Common myeloid progenitor, CD34-positive (primary cell): ENCODE measurements at regions not wholly inside any gene's neighbourhood (a gene's known extent, or its start where the extent isn't known, plus 50 kb on each side); places are given as distances from the start of the nearest gene placed in this dataset.

Experiments used
- CTCF ChIA-PET: fragments of 350-600 bp; sonication (Branson Sonifier 250); formaldehyde crosslinking; loops from one replicate; lab custom pipeline; 2021; ENCODE audit warnings: antibody characterized with exemption; lab: Charles Lee
- POLR2A ChIA-PET: fragments of 350-600 bp; sonication (Branson Sonifier 250); formaldehyde crosslinking; loops from one replicate; lab custom pipeline; 2021; ENCODE audit warnings: antibody characterized with exemption; lab: Charles Lee
- DNase-seq, 3 donors: peaks; one replicate each; pipeline versions ENCODE4 v3.0.0 to v3.0.0-alpha.2; 2013
- H3K27ac ChIP-seq, 2 experiments: 1 replicate in 1 of 2; 2 replicates in 1 of 2; pipeline ENCODE4 v1.7.0; 2013; ENCODE audit warnings: inconsistent platforms in 2 of 2, low read length in 2 of 2, mild to moderate bottlenecking in 2 of 2, low read depth in 1 of 2, moderate library complexity in 1 of 2; ENCODE audit not compliant: severe bottlenecking in 2 of 2, insufficient read depth in 1 of 2, poor library complexity in 1 of 2
- H3K27me3 ChIP-seq, 5 experiments: replicated peaks in 2 of 5; 1 replicate in 3 of 5; 2 replicates in 2 of 5; pipeline versions ENCODE4 v1.6.1 to v1.7.0; 2013; ENCODE audit warnings: low read length in 4 of 5, mild to moderate bottlenecking in 2 of 5, moderate library complexity in 2 of 5, inconsistent platforms in 1 of 5; ENCODE audit not compliant: insufficient read depth in 5 of 5, control insufficient read depth in 4 of 5
- H3K36me3 ChIP-seq, 4 experiments: 1 replicate in 2 of 4; 2 replicates in 2 of 4; pipeline versions ENCODE4 v1.6.1 to v1.7.0; 2013; ENCODE audit warnings: low read length in 3 of 4, control low read depth in 1 of 4, mild to moderate bottlenecking in 1 of 4; ENCODE audit not compliant: control insufficient read depth in 4 of 4, insufficient read depth in 4 of 4
- H3K4me1 ChIP-seq, 4 experiments: 1 replicate in 3 of 4; 2 replicates in 1 of 4; pipeline versions ENCODE4 v1.6.1 to v1.7.1; 2013; ENCODE audit warnings: low read length in 3 of 4, mild to moderate bottlenecking in 3 of 4, control low read depth in 1 of 4, inconsistent platforms in 1 of 4, moderate library complexity in 1 of 4; ENCODE audit not compliant: control insufficient read depth in 4 of 4, insufficient read depth in 4 of 4; ENCODE audit errors: control extremely low read depth in 1 of 4
- H3K4me3 ChIP-seq, 7 experiments: 1 replicate in 4 of 7; 2 replicates in 3 of 7; pipeline versions ENCODE4 v1.5.1 to v1.7.0; 2013; ENCODE audit warnings: mild to moderate bottlenecking in 7 of 7, low read length in 6 of 7, moderate library complexity in 6 of 7, inconsistent platforms in 2 of 7, low read depth in 2 of 7, control low read depth in 1 of 7; ENCODE audit not compliant: insufficient read depth in 4 of 7, control insufficient read depth in 1 of 7; ENCODE audit errors: extremely low read depth in 1 of 7
- H3K9me3 ChIP-seq, 5 experiments: 1 replicate in 4 of 5; 2 replicates in 1 of 5; pipeline versions ENCODE4 v1.6.1 to v1.7.1; 2013; ENCODE audit warnings: low read length in 4 of 5, mild to moderate bottlenecking in 2 of 5, inconsistent platforms in 1 of 5, low read depth in 1 of 5, moderate library complexity in 1 of 5; ENCODE audit not compliant: control insufficient read depth in 4 of 5, insufficient read depth in 2 of 5; ENCODE audit errors: control extremely low read depth in 1 of 5
- WGBS: methylation state at CpG from one replicate; pipeline ENCODE4 v1.1.5; 2013; ENCODE audit not compliant: insufficient coverage; 5-methylcytosine and 5-hydroxymethylcytosine counted together

DNA sequence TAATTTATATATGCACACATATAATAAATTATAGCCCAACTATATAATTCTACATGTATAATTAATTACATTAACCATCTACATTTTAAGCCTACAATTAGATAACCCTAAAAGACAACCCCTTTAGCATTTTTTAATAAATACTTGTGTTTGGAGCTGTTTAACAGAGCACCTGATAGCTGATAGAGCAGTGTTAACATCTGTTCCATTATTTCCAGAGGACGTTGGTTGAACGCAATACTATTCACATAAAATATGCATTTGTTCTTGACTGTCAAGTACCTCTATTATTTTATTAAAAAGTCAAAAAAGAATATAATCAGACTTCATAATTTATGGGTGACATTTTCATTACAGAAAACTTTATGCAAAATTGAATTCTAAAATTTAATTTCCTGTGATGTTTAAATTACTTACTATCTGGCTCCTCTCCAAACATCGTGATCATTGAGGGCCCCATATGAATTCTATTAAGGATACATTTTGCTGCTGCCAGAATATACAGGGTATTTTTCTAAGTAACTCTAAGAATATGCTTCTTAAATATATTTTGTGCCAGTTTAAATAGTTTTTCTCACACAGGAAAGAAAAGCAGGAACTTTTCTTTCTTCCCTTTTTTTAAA is 234.3 kb downstream of the SHOX2 start:
- Histone ChIP-seq H3K4me1 (peaks cover 0 to 8% (median 6%) of the 10 kb centered on the region in 4 experiments), H3K4me3 (no peak overlapping the region), H3K36me3 (no peaks in the 10 kb centered on the region), H3K9me3 (no peaks in the 10 kb centered on the region), H3K27me3 (no peaks in the 10 kb centered on the region), H3K27ac (no peak overlapping the region)
- ChIA-PET CTCF (interaction anchor here (1.3 kb wide), 1 partner anchor 17 kb away, joined by 3 read pairs; no protein-coding TSS in a partner anchor), POLR2A (no interaction called here)
- peak in 1 of 3 donors; percentile 1 for DNase-seq
- WGBS: no CpG with 5 or more reads among the region's 3 CpGs

DNA sequence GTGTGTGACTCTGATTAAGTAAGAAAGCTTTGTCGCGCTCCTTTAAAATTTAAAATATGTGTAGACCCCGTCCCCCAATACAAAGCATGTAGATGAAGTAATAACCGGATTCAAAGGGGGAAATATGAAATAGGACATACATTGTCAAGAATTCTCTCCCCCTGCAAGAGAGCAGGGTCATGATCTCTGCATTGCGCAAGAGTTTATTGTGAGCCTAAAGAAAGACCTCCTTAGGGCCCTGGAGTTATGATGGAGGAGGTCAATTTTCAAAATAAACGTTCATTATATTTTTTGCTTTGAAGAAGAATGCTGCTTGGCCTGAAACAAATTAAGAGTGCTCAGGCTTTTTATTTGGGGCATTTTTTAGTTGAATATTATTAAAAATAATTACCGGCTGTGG is 235.0 kb downstream of the SHOX2 start:
- CTCF ChIA-PET: no interaction called here
- no peaks in the 10 kb centered on the region for H3K27me3 ChIP-seq
- H3K27ac ChIP-seq: no peak overlapping the region
- no peak overlapping the region for H3K4me3 ChIP-seq
- no peak for DNase-seq
- 100% methylated on average over 1 of the region's 7 CpGs for WGBS
- H3K36me3 ChIP-seq: no peaks in the 10 kb centered on the region
- H3K4me1 ChIP-seq: peaks cover 0 to 8% (median 6%) of the 10 kb centered on the region in 4 experiments
- POLR2A ChIA-PET: no interaction called here
- H3K9me3 ChIP-seq: no peaks in the 10 kb centered on the region

DNA sequence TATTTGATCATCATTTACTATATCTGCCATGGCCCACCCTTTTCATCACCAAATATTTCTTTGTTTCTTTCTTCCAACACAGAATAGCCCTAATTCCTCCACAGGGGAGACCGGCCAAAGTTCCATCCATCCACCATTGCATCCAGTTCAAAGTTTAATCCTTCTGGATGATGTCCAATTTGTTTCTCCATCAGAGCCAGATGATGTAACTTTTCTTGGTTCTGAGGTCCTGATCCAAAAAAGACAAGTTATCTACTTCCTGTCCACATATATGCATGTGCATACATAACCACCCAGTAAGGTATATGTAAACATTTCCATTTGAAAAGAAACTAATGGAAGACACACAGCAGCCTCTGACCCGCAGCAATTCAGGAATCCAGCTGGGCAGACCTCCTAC is 237.3 kb downstream of the SHOX2 start:
- POLR2A ChIA-PET: no interaction called here
- H3K9me3 ChIP-seq: no peaks in the 10 kb centered on the region
- CTCF ChIA-PET: no interaction called here
- WGBS: 54% methylated on average over 2 of the region's 2 CpGs
- H3K27ac ChIP-seq: no peak overlapping the region
- H3K27me3 ChIP-seq: no peaks in the 10 kb centered on the region
- H3K4me3 ChIP-seq: no peak overlapping the region
- no peaks in the 10 kb centered on the region for H3K36me3 ChIP-seq
- H3K4me1 ChIP-seq: peaks cover 0 to 8% (median 6%) of the 10 kb centered on the region in 4 experiments
- no peak for DNase-seq

DNA sequence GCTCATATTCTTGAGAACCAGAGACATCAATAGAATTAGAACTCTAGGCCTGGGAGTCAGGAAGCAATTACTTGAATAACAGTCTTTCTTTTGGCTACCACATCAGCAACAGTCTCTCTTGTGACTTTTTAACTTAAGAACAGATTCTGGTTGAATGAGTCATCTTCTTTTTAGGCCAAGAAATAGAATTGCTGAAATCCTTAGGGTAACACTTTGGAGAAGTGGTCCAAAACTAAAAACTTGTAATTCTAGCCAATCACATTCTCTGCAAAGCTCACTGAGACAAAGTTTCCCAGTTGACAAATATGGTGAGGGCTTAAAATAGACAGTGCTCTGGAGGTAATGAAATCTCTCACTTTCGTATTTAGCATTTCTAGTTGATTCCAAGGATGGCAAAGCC is 238.0 kb downstream of the SHOX2 start:
- no peak overlapping the region for H3K4me3 ChIP-seq
- H3K27ac ChIP-seq: no peak overlapping the region
- no peak for DNase-seq
- no peaks in the 10 kb centered on the region for H3K27me3 ChIP-seq
- POLR2A ChIA-PET: no interaction called here
- peaks cover 0 to 8% (median 6%) of the 10 kb centered on the region in 4 experiments for H3K4me1 ChIP-seq
- no CpG with 5 or more reads among the region's 1 CpG for WGBS
- no peaks in the 10 kb centered on the region for H3K36me3 ChIP-seq
- CTCF ChIA-PET: interaction anchor here (1.6 kb wide), 1 partner anchor 566 kb away, joined by 3 read pairs; no protein-coding TSS in a partner anchor
- no peaks in the 10 kb centered on the region for H3K9me3 ChIP-seq

DNA sequence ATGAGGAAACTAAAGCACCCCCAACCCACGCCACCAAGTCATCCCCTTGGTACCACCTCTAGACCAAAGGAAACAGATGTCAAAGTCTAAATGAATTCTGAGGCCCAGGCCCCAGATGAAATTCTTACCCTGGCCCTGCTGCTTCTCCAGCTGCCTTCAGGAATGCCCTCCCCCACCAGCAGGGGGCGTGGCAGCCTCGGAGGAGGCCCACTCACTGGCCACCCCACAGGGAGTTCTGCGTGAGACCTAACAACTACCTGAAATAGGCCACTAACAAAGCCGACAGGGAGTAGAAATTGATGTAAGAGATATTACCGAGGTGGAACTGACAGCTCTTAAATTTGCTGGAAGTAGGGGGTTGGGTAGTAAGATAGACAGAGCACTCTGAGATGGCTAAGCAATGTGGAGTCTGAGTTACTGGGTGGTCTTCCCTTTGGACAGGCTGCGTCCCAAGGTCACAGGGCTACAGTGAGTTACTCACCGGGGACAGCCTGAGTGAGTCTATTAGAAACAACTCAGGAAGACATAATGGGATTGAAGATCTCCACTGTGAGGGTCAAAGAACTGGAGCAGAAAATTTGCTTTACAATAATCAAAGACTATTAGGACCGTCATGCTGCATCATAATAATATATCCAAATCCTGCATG is 240.7 kb downstream of the SHOX2 start:
- WGBS: 73% methylated on average over 4 of the region's 9 CpGs
- peak; percentile 27 to 53 (median 41) for DNase-seq
- CTCF ChIA-PET: interaction anchor here (0.6 to 2.1 kb wide), 9 partner anchors 8 to 668 kb away, joined by 3 to 9 read pairs (median 4); no protein-coding TSS in a partner anchor

DNA sequence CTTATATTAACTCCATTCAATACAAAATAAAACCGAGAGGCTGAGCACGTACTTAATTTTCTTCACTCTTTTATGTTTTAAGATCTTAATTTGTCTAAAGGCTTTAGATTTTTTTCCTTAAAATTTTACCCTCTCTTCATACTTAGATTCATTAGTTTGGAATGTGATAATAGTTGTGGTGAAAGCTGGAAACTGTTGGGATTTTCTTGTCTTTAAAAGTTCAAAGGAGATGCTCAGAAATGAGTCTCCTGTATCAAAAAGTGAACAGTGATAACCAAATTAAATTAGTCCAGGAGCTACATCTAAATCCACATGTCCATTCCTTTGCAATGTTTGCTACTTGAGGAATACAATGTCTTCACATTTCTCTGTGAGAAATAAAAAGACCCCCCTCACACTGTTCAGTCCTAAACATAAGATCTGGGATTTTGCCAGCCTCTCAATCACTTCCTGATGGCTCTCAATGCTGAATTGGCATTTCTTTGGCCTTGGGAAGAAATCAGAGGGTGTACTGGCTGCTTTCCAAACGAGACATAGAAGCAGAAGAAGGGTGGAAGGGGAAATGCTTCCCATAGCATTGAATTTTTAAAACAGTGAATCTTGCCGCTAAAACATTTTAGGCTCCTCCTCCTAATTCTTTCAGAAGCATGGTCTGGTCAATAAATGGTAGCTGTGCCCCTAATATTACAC is 245.0 kb downstream of the SHOX2 start:
- ChIA-PET POLR2A (no interaction called here), CTCF (interaction anchor here (1.4 kb wide), 1 partner anchor 77 kb away, joined by 3 read pairs; no protein-coding TSS in a partner anchor)
- WGBS: 43% methylated on average over 1 of the region's 4 CpGs
- Histone ChIP-seq H3K4me1 (no peaks in the 10 kb centered on the region), H3K4me3 (no peak overlapping the region), H3K36me3 (no peaks in the 10 kb centered on the region), H3K27me3 (peaks cover 0 to 2% (median 0%) of the 10 kb centered on the region in 5 experiments), H3K27ac (no peak overlapping the region), H3K9me3 (no peaks in the 10 kb centered on the region)
- no peak for DNase-seq

More for the DNA sequence above, 240.7 kb downstream of the SHOX2 start:
- Histone ChIP-seq H3K4me3 (no peak overlapping the region), H3K9me3 (no peaks in the 10 kb centered on the region), H3K27ac (no peak overlapping the region), H3K4me1 (no peaks in the 10 kb centered on the region), H3K36me3 (no peaks in the 10 kb centered on the region), H3K27me3 (no peaks in the 10 kb centered on the region)
- POLR2A ChIA-PET: no interaction called here
